VCaP (cell line): ENCODE measurements at regions not wholly inside any gene's neighbourhood (a gene's known extent, or its start where the extent isn't known, plus 50 kb on each side); places are given as distances from the start of the nearest gene placed in this dataset.

Source experiments
- H3K27ac ChIP-seq: fragments of 450-650 bp; 2 replicates; pipeline ENCODE4 v1.5.1; 2017
- TF ChIP-seq, protein P1 (sequence below): fragments of 450-650 bp; conservative IDR thresholded peaks from 2 replicates; pipeline ENCODE4 v1.5.1; 2017; ENCODE audit warnings: mild to moderate bottlenecking, moderate library complexity

- TF ChIP-seq, protein P1, sequence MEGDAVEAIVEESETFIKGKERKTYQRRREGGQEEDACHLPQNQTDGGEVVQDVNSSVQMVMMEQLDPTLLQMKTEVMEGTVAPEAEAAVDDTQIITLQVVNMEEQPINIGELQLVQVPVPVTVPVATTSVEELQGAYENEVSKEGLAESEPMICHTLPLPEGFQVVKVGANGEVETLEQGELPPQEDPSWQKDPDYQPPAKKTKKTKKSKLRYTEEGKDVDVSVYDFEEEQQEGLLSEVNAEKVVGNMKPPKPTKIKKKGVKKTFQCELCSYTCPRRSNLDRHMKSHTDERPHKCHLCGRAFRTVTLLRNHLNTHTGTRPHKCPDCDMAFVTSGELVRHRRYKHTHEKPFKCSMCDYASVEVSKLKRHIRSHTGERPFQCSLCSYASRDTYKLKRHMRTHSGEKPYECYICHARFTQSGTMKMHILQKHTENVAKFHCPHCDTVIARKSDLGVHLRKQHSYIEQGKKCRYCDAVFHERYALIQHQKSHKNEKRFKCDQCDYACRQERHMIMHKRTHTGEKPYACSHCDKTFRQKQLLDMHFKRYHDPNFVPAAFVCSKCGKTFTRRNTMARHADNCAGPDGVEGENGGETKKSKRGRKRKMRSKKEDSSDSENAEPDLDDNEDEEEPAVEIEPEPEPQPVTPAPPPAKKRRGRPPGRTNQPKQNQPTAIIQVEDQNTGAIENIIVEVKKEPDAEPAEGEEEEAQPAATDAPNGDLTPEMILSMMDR, result no peak
- no peak overlapping the region for H3K27ac ChIP-seq
Observed at GRCh38 chr13:99725644-99726043, 224.4 kb downstream of the TM9SF2 start.

DNA sequence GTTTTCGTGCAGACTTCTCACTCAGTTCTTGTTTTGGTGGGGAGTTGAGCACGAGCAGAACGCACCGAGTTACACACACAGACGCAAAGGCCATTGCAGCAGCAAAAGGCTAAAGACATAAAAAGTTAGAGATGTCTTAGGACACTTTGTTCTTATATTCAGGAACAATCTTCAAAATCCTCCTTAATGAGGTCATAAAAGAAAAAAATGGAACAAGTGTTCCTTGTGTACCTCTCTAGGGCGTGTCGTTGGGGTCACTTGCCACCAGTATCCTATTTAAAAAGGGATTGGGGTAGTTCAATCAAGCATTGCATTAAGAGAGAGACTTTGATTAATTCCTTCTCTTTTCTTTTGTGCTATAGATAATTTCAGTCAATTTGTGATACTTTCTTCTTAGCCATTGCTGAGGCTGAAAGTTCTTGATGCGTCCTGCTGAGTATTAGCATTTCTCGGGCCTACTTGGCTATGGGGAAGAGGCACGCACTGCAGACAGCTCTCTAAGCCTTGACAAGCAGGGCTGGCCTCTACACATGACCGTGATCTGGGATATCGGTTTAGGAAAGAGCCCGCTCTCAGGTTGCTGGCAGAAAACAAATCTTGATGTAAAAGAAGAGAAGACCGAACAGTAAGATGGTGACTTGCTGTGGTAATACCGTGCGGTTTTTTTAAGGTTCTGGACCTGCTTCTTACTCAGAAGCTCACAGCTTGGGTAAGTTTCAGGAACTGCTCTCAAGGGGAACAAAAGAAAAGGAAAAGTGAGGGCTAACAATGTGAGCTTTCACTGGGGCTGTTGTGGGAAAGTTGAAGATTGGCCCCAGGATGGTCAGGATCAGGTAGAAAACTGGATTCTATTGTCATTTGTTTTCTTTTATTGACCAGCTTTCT is 223.6 kb downstream of the TM9SF2 start:
- no peak overlapping the region for H3K27ac ChIP-seq
- TF ChIP-seq, protein P1, result no peak

- H3K27ac ChIP-seq, result no peak overlapping the region
- TF ChIP-seq, protein P1, result no peak
Observed at GRCh38 chr13:99723878-99724277, 222.6 kb downstream of the TM9SF2 start.

DNA sequence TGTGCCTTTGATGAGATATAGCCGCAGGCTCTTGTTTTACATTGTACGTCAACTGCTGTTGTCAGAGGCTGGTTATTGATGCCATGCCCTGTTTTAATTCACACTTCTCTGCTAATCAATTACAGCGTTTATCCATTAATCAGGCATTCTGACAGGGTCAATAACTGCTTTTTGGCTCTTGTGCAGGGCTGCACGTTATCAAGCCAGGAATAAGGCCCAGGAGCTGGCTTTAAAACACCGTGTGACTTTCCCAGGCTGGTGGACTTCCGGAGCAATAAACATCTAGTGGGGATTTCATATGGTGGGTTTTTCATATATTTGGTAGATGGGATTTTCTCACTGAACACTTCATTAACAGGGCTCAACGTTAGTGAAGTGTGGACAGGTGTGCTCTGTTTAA is 221.7 kb downstream of the TM9SF2 start:
- H3K27ac ChIP-seq, result no peak overlapping the region
- TF ChIP-seq, protein P1, result no peak

- TF ChIP-seq, protein P1, result no peak
- H3K27ac ChIP-seq, result no peak overlapping the region
Observed at GRCh38 chr13:99722338-99722818, 221.1 kb downstream of the TM9SF2 start.

GRCh38 chr13:99721606-99722337 is 220.5 kb downstream of the TM9SF2 start:
- TF ChIP-seq, protein P1, result no peak
- no peak overlapping the region for H3K27ac ChIP-seq

DNA sequence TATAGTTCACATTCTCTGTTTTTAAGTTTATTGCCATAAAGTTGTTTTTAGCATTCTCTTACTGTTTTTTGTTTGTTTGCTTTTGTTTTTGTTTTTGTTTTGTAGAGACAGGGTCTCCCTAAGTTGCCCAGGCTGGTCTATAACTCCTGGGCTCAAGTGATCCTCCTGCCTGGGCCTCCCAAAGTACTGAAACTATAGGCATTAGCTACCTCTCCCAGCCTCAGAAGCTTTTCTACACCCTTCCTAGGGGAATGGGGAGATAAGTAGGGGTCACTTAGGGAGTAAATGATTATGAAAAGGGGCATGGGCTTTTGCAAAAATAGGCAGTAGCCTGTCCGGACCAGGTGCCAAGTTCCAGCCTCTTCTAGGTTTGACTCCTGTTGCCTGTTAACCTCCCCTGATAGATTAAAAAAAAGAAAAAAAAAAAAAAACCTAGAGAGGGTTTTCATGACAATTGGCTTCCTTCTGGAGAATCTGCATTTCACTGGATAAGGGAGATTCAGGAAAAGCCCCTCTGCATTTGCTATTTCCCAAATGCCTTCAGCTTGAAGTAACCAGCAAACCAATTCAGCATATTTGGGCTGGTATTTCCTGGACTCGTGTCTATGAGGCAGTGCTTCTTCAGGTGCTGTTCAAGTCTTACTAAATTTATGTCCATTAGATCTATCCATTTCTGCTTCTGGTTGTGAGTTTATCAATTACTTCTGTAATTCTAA is 216.8 kb downstream of the TM9SF2 start:
- H3K27ac ChIP-seq, result no peak overlapping the region
- TF ChIP-seq, protein P1, result no peak
